Esophagus squamous epithelium (tissue), 4 donors: ENCODE measurements at regions not wholly inside any gene's neighbourhood (a gene's known extent, or its start where the extent isn't known, plus 50 kb on each side); places are given as distances from the start of the nearest gene placed in this dataset.

Experiments
- CTCF ChIP-seq, 6 experiments: fragments of 450-650 bp in 4 of 6; fragments of 200-600 bp in 2 of 6; sonication (generic) in 2 of 6; IDR thresholded peaks; one replicate each; pipeline ENCODE4 v1.5.1; 2016 to 2019; ENCODE audit warnings: antibody characterized with exemption in 6 of 6, mild to moderate bottlenecking in 4 of 6, moderate library complexity in 4 of 6
- POLR2A ChIP-seq, 4 donors: fragments of 450-650 bp; IDR thresholded peaks; one replicate each; pipeline ENCODE4 v1.6.1; 2017; ENCODE audit warnings: antibody characterized with exemption in 4 of 4, mild to moderate bottlenecking in 4 of 4, moderate library complexity in 3 of 4

GRCh38 chr15:35137190-35137574 is 52.1 kb upstream of the NANOGP8 start:
- TF ChIP-seq CTCF (IDR thresholded peaks at IDR 0.05): no peak
- TF ChIP-seq POLR2A (IDR thresholded peaks at IDR 0.05): no peak
